ENCODE measurements at regions not wholly inside any gene's neighbourhood (a gene's known extent, or its start where the extent isn't known, plus 50 kb on each side); places are given as distances from the start of the nearest gene placed in this dataset.
A peak's percentile ranks its signal among the peaks of the same experiment; 100 is the strongest.

DNA sequence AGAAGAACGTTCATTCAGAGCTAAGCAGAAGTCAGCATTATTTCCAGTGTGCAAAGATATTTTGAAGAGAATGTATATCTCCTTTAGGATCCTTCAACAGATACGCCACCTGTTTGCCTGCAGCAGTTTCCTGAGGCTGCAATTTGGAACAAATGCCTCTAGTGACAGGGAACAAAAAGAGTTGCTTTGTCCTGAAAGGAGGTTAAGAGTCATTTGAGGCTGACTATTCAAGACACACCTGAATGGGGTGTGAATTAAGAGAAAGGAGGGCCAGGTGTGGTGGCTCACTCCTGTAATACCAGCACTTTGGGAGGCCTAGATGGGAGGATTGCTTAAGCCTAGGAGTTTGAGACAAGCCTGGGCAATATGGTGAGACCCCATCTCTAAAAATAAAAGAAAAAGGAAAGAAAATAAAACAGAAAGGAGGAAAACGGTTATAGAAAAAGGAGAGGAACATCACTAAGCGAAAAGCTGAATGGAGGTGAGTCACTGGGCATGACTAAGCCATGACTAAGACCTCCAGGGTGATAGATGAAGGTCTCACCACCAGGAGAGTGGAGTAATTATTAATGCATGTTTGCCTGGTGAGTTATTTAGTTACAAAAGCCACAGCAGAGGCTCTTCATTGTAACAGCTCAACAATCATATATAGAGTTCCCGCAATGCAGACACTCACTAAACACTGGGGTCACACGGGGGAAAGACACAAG, 255.2 kb upstream of the TNC start:
- Histone ChIP-seq H3K4me1 (ENCODE audit: control insufficient read depth, extremely low read depth, insufficient read depth, low read length) (peaks cover 40% of the 10 kb centered on the region), H3K79me2 (ENCODE audit: control insufficient read depth, insufficient read depth, low read length) (no peaks in the 10 kb centered on the region), H2AFZ (ENCODE audit: control insufficient read depth, low read length) (peak overlapping the region; percentile 62), H3K4me3 (ENCODE audit: control insufficient read depth in 2 of 3, extremely low read depth in 1 of 3, insufficient read depth in 2 of 3, low read depth in 1 of 3, low read length in 3 of 3) (peak overlapping the region in 2 of 3 experiments; percentile 52 to 54), H4K20me1 (ENCODE audit: control insufficient read depth, extremely low read depth, insufficient read depth, low read length) (no peaks in the 10 kb centered on the region), H3K27me3 (ENCODE audit: control insufficient read depth, extremely low read depth, insufficient read depth, low read length) (no peaks in the 10 kb centered on the region), H3K9me3 (ENCODE audit: control insufficient read depth, low read depth, low read length) (no peaks in the 10 kb centered on the region), H3K36me3 (ENCODE audit: control insufficient read depth in 2 of 2, extremely low read depth in 1 of 2, insufficient read depth in 2 of 2, low read length in 2 of 2) (no peaks in the 10 kb centered on the region), H3K4me2 (ENCODE audit: control insufficient read depth, extremely low read depth, insufficient read depth, low read depth, low read length) (peak overlapping the region; percentile 81), H3K9ac (ENCODE audit: control insufficient read depth, extremely low read depth, insufficient read depth, low read length) (peak overlapping the region; percentile 66), H3K27ac (ENCODE audit: control insufficient read depth, insufficient read depth, low read length) (peak overlapping the region; percentile 82), H3K9me1 (ENCODE audit: control insufficient read depth, extremely low read depth, insufficient read depth, low read length) (no peaks in the 10 kb centered on the region)
- peak; percentile 100 for FAIRE-seq
- TF ChIP-seq, protein P1, sequence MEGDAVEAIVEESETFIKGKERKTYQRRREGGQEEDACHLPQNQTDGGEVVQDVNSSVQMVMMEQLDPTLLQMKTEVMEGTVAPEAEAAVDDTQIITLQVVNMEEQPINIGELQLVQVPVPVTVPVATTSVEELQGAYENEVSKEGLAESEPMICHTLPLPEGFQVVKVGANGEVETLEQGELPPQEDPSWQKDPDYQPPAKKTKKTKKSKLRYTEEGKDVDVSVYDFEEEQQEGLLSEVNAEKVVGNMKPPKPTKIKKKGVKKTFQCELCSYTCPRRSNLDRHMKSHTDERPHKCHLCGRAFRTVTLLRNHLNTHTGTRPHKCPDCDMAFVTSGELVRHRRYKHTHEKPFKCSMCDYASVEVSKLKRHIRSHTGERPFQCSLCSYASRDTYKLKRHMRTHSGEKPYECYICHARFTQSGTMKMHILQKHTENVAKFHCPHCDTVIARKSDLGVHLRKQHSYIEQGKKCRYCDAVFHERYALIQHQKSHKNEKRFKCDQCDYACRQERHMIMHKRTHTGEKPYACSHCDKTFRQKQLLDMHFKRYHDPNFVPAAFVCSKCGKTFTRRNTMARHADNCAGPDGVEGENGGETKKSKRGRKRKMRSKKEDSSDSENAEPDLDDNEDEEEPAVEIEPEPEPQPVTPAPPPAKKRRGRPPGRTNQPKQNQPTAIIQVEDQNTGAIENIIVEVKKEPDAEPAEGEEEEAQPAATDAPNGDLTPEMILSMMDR (optimal IDR thresholded peaks at IDR 0.05 in 1 of 3, IDR thresholded peaks at IDR 0.05 in 1 of 3, conservative IDR thresholded peaks at IDR 0.05 in 1 of 3; ENCODE audit: extremely low read depth in 1 of 3, insufficient read depth in 2 of 3, low read length in 3 of 3) = no peak
- TF ChIP-seq EZH2 (IDR thresholded peaks at IDR 0.05; ENCODE audit: low read length) = no peak
- DNase-seq (ENCODE audit: low read depth, low spot score) = peak; percentile 73
- dilution Hi-C loops (cut with MboI; ENCODE audit: extremely low pct_ligation_motif_present, low sequenced_read_pairs) = no loop called here

DNA sequence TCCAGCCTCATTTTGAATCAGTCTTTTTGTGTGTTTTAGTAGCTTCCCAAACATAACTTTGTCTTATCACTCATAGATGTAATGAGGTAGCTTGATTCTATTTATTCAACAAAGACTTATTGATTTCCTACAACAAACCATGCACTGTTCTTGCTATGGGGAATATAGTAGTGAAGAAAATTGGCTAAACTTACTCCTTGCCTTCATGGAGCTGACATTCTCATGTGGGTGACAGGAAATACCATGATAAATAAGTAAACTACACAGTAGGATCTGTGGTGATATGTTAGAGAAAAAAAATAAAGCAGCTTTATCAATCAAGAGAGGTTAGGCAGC, 255.7 kb upstream of the TNC start:
- TF ChIP-seq, protein P1 (optimal IDR thresholded peaks at IDR 0.05 in 1 of 3, IDR thresholded peaks at IDR 0.05 in 1 of 3, conservative IDR thresholded peaks at IDR 0.05 in 1 of 3; ENCODE audit: extremely low read depth in 1 of 3, insufficient read depth in 2 of 3, low read length in 3 of 3) = no peak
- TF ChIP-seq EZH2 (IDR thresholded peaks at IDR 0.05; ENCODE audit: low read length) = no peak
- Histone ChIP-seq H3K27me3 (ENCODE audit: control insufficient read depth, extremely low read depth, insufficient read depth, low read length) (no peaks in the 10 kb centered on the region), H3K4me1 (ENCODE audit: control insufficient read depth, extremely low read depth, insufficient read depth, low read length) (peaks cover 39% of the 10 kb centered on the region), H3K27ac (ENCODE audit: control insufficient read depth, insufficient read depth, low read length) (peak overlapping the region; percentile 82), H3K4me2 (ENCODE audit: control insufficient read depth, extremely low read depth, insufficient read depth, low read depth, low read length) (peak overlapping the region; percentile 81), H3K79me2 (ENCODE audit: control insufficient read depth, insufficient read depth, low read length) (no peaks in the 10 kb centered on the region), H3K36me3 (ENCODE audit: control insufficient read depth in 2 of 2, extremely low read depth in 1 of 2, insufficient read depth in 2 of 2, low read length in 2 of 2) (no peaks in the 10 kb centered on the region), H3K9ac (ENCODE audit: control insufficient read depth, extremely low read depth, insufficient read depth, low read length) (no peak overlapping the region), H4K20me1 (ENCODE audit: control insufficient read depth, extremely low read depth, insufficient read depth, low read length) (no peaks in the 10 kb centered on the region), H3K9me1 (ENCODE audit: control insufficient read depth, extremely low read depth, insufficient read depth, low read length) (no peaks in the 10 kb centered on the region), H3K9me3 (ENCODE audit: control insufficient read depth, low read depth, low read length) (no peaks in the 10 kb centered on the region), H2AFZ (ENCODE audit: control insufficient read depth, low read length) (no peak overlapping the region), H3K4me3 (ENCODE audit: control insufficient read depth in 2 of 3, extremely low read depth in 1 of 3, insufficient read depth in 2 of 3, low read depth in 1 of 3, low read length in 3 of 3) (no peak overlapping the region)
- FAIRE-seq = no peak
- dilution Hi-C loops (cut with MboI; ENCODE audit: extremely low pct_ligation_motif_present, low sequenced_read_pairs) = no loop called here
- no peak for DNase-seq (ENCODE audit: low read depth, low spot score)
